KMS-11 (cell line): ENCODE measurements at regions not wholly inside any gene's neighbourhood (a gene's known extent, or its start where the extent isn't known, plus 50 kb on each side); places are given as distances from the start of the nearest gene placed in this dataset.

Source experiments
- H2AFZ ChIP-seq: fragments of 200-600 bp; sonication (generic); 2 replicates; pipeline ENCODE4 v1.6.1; 2016; ENCODE audit warnings: antibody characterized with exemption, mixed run types, low read depth
- H3K27ac ChIP-seq: fragments of 200-600 bp; sonication (generic); 2 replicates; pipeline ENCODE4 v1.6.1; 2016; ENCODE audit warnings: mild to moderate bottlenecking, mixed run types
- H3K27me3 ChIP-seq: fragments of 200-600 bp; sonication (generic); 2 replicates; pipeline ENCODE4 v1.6.1; 2017; ENCODE audit warnings: mild to moderate bottlenecking, low read depth, mixed run types, moderate library complexity; ENCODE audit not compliant: insufficient read depth
- H3K36me3 ChIP-seq: fragments of 200-600 bp; sonication (generic); 2 replicates; pipeline ENCODE4 v1.6.1; 2017; ENCODE audit warnings: mild to moderate bottlenecking, mixed run types; ENCODE audit not compliant: insufficient read depth
- H3K4me1 ChIP-seq: fragments of 200-600 bp; sonication (generic); 2 replicates; pipeline ENCODE4 v1.6.1; 2016; ENCODE audit warnings: mild to moderate bottlenecking, low read depth, mixed run types; ENCODE audit not compliant: poor library complexity, severe bottlenecking
- H3K4me2 ChIP-seq: fragments of 200-600 bp; sonication (generic); 2 replicates; pipeline ENCODE4 v1.7.0; 2016; ENCODE audit warnings: mild to moderate bottlenecking, mixed run types
- H3K4me3 ChIP-seq: fragments of 200-600 bp; sonication (generic); IDR thresholded peaks from 2 replicates; pipeline ENCODE4 v1.6.1; 2017; ENCODE audit warnings: low read depth, low read length, mixed read lengths; ENCODE audit not compliant: insufficient read depth
- H3K79me2 ChIP-seq: fragments of 200-600 bp; sonication (generic); 2 replicates; pipeline ENCODE4 v1.6.1; 2016; ENCODE audit warnings: low read depth, mixed run types; ENCODE audit not compliant: insufficient read depth
- H3K9ac ChIP-seq: fragments of 200-600 bp; sonication (generic); 2 replicates; pipeline ENCODE4 v1.6.1; 2016; ENCODE audit warnings: mild to moderate bottlenecking, mixed run types
- H4K20me1 ChIP-seq: fragments of 200-600 bp; sonication (generic); 2 replicates; pipeline ENCODE4 v1.6.1; 2016; ENCODE audit warnings: mild to moderate bottlenecking, mixed run types; ENCODE audit not compliant: insufficient read depth
- CTCF ChIP-seq: fragments of 200-600 bp; sonication (generic); conservative IDR thresholded peaks from 2 replicates; pipeline ENCODE4 v1.6.1; 2017; ENCODE audit warnings: low read depth, mild to moderate bottlenecking, antibody characterized with exemption, low read length, moderate library complexity, mixed read lengths

GRCh38 chr2:59985923-59986322 is 567.5 kb downstream of the BCL11A start:
- Histone ChIP-seq H3K27me3 (no peaks in the 10 kb centered on the region), H3K4me1 (no peaks in the 10 kb centered on the region), H3K4me3 (no peak overlapping the region), H3K4me2 (no peak overlapping the region), H2AFZ (no peak overlapping the region), H4K20me1 (no peaks in the 10 kb centered on the region), H3K36me3 (no peaks in the 10 kb centered on the region), H3K79me2 (no peaks in the 10 kb centered on the region), H3K9ac (no peak overlapping the region), H3K27ac (no peak overlapping the region)
- no peak for TF ChIP-seq CTCF

DNA sequence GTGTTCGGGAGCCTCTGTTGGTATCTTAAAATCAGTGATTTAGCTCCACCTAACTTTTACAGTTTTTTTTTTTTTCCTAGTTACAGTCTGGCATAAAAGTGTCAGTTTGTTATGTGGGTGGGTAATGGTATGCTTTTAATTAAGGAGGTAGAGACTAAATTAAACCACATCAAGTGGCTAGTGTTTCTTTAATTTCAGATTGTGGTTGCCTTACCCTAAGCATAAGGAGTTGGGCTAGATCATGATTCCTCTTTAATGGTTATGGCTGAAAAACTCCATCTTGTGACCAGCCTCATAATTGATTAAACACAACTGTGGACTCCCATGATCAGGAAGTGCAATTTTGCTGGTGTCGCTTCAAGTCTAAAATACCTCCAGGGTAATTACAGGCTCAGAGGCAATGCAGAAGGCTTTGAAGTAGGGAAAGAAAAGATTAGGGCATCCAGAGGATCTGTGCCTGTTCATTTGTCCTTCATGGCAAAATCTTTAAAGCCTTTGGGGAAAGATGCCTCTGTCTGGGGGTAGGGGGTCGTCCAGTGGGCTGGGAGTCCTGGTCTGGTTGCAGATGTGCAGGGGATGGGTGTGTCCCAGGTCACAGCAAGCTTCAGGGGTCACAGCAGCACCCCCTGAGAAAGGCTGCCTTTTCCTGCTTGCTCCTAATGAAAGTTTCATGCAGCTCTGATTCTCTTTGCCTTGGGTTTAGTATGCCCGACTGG is 579.2 kb downstream of the BCL11A start:
- no peak for TF ChIP-seq CTCF
- Histone ChIP-seq H3K79me2 (no peaks in the 10 kb centered on the region), H3K4me2 (no peak overlapping the region), H3K36me3 (no peaks in the 10 kb centered on the region), H3K4me1 (no peaks in the 10 kb centered on the region), H3K27ac (no peak overlapping the region), H3K27me3 (no peaks in the 10 kb centered on the region), H4K20me1 (no peaks in the 10 kb centered on the region), H3K9ac (no peak overlapping the region), H2AFZ (no peak overlapping the region), H3K4me3 (no peak overlapping the region)

DNA sequence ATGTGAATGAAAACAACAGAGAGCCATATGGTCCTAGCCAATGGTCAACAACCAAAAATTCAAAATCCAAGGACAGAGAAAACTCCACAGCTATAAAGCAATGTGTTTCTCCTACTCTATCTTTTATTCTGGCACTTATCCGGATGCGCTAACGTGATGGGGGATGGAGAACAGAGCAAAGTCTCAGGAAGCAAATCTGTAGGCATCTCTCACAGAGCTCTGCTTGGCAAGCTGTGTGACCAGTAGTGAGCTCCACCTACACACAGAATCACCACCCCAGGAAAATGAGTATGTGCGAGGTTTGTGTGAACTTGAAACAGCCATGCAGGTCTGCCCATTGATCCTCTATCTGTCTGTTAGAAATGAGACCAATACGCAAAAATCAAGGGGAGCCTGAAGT is 584.3 kb downstream of the BCL11A start:
- H2AFZ ChIP-seq: no peak overlapping the region
- no peaks in the 10 kb centered on the region for H4K20me1 ChIP-seq
- H3K9ac ChIP-seq: no peak overlapping the region
- no peaks in the 10 kb centered on the region for H3K36me3 ChIP-seq
- H3K4me3 ChIP-seq: no peak overlapping the region
- no peak for TF ChIP-seq CTCF
- no peaks in the 10 kb centered on the region for H3K4me1 ChIP-seq
- H3K27me3 ChIP-seq: no peaks in the 10 kb centered on the region
- H3K79me2 ChIP-seq: no peaks in the 10 kb centered on the region
- H3K4me2 ChIP-seq: no peak overlapping the region
- no peak overlapping the region for H3K27ac ChIP-seq

DNA sequence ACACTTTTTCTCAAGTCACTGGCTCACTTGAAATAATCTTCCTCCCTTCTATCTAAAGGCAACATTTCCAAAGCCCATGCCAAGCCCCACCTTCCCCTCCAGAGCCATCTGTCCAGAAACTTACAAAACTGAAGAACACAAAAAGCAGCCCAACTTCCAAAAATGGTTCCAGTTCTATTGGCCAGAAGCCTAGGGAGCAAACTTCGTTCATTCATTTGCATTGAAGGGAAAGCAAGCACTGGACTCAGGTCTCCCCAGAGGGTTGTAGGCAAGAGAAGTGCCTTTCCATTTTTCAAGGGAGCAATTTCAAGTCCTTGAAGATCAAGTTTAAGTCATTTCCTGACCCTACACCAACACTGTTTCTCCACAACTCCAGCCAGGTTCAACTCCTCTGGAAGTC is 585.0 kb downstream of the BCL11A start:
- Histone ChIP-seq H3K9ac (no peak overlapping the region), H3K27me3 (no peaks in the 10 kb centered on the region), H3K36me3 (no peaks in the 10 kb centered on the region), H3K4me2 (no peak overlapping the region), H3K27ac (no peak overlapping the region), H3K4me1 (no peaks in the 10 kb centered on the region), H4K20me1 (no peaks in the 10 kb centered on the region), H3K79me2 (no peaks in the 10 kb centered on the region), H2AFZ (no peak overlapping the region), H3K4me3 (no peak overlapping the region)
- TF ChIP-seq CTCF: no peak
